MM.1S (cell line): ENCODE measurements at regions not wholly inside any gene's neighbourhood (a gene's known extent, or its start where the extent isn't known, plus 50 kb on each side); places are given as distances from the start of the nearest gene placed in this dataset.

Source experiments
- EZH2 ChIP-seq: fragments of 300-600 bp; sonication (generic); optimal IDR thresholded peaks from 2 replicates; pipeline ENCODE3; 2017; ENCODE audit warnings: low read depth, mild to moderate bottlenecking, antibody characterized with exemption, low read length, mixed read lengths
- EZH2phosphoT487 ChIP-seq: fragments of 300-600 bp; sonication (generic); IDR thresholded peaks from 2 replicates; pipeline ENCODE4 v1.6.1; 2018; ENCODE audit warnings: antibody characterized with exemption, low read length
- TF ChIP-seq, protein P1 (sequence below): fragments of 300-600 bp; sonication (generic); IDR thresholded peaks from 2 replicates; pipeline ENCODE4 v1.5.1; 2016; ENCODE audit warnings: antibody characterized with exemption, low read length, mixed read lengths

GRCh38 chr9:26219961-26220360 lies 541.7 kb upstream of the TUSC1 start:
- TF ChIP-seq, protein P1, sequence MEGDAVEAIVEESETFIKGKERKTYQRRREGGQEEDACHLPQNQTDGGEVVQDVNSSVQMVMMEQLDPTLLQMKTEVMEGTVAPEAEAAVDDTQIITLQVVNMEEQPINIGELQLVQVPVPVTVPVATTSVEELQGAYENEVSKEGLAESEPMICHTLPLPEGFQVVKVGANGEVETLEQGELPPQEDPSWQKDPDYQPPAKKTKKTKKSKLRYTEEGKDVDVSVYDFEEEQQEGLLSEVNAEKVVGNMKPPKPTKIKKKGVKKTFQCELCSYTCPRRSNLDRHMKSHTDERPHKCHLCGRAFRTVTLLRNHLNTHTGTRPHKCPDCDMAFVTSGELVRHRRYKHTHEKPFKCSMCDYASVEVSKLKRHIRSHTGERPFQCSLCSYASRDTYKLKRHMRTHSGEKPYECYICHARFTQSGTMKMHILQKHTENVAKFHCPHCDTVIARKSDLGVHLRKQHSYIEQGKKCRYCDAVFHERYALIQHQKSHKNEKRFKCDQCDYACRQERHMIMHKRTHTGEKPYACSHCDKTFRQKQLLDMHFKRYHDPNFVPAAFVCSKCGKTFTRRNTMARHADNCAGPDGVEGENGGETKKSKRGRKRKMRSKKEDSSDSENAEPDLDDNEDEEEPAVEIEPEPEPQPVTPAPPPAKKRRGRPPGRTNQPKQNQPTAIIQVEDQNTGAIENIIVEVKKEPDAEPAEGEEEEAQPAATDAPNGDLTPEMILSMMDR, result no peak
- no peak for TF ChIP-seq EZH2
- no peak for TF ChIP-seq EZH2phosphoT487
